Caki2 (cell line): ENCODE measurements at regions not wholly inside any gene's neighbourhood (a gene's known extent, or its start where the extent isn't known, plus 50 kb on each side); places are given as distances from the start of the nearest gene placed in this dataset.

Experiments used
- DNase-seq: peaks from one replicate; pipeline ENCODE4 v3.0.0-alpha.2; 2015; ENCODE audit warnings: low read depth
- in situ Hi-C: cut with HindIII; loops from 2 replicates; pipeline ENCODE4 v1.10.0; 2016; ENCODE audit warnings: low sequenced_read_pairs, low pct_unique_long_range_greater_than_20kb, mixed read lengths

- no peak for DNase-seq
- in situ Hi-C loops, result no loop called here
Measured at GRCh38 chr13:88585861-88586260, 914.7 kb downstream of the SLITRK5 start.

- in situ Hi-C loops, result no loop called here
Measured at GRCh38 chr13:88586263-88586662, 915.1 kb downstream of the SLITRK5 start.

DNA sequence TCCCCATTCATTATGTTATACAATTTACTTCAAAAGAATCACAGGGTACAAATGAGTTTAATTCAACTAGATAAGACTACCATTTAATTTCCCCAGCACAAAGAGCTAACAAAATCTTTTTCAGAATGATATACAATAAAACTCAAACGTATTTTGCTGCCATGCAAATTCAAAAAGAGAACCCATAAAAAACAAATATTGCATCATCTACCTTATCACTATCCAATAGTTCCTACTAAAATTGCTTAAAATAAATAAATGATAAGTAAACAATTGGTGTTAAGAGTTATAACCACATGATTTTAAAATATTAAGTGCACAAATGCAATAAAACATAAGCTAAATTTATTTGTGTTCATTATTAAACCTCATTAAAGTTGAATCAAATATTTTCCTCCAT is 919.4 kb downstream of the SLITRK5 start:
- in situ Hi-C loops, result no loop called here
- DNase-seq, result no peak

More at GRCh38 chr13:88586263-88586662, 915.1 kb downstream of the SLITRK5 start:
- no peak for DNase-seq

GRCh38 chr13:88592105-88592504 is 920.9 kb downstream of the SLITRK5 start:
- DNase-seq, result no peak
- in situ Hi-C loops, result no loop called here

GRCh38 chr13:88601949-88602348 is 930.8 kb downstream of the SLITRK5 start:
- in situ Hi-C loops, result no loop called here
- DNase-seq, result no peak

GRCh38 chr13:88602786-88603777 is 931.9 kb downstream of the SLITRK5 start:
- in situ Hi-C loops, result no loop called here
- DNase-seq, result no peak

DNA sequence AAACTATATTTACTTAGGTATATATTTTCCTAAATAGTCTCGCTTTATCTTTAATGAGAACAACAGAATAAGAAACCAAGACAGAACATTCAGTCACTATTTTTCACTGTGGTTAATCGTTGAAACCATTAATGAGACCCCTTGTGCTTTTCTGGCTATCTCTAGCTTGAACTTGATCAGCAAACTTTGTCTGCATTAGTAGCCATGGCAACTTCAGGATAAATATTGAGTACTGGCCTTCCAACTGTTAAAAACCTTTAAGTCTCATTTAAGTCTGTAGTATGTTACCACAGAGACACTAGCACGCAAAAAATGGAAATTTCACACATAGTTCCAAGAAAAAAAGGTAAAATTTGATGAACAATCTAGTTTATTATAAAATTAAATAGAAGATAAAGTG is 946.0 kb downstream of the SLITRK5 start:
- in situ Hi-C loops, result no loop called here
- no peak for DNase-seq

DNA sequence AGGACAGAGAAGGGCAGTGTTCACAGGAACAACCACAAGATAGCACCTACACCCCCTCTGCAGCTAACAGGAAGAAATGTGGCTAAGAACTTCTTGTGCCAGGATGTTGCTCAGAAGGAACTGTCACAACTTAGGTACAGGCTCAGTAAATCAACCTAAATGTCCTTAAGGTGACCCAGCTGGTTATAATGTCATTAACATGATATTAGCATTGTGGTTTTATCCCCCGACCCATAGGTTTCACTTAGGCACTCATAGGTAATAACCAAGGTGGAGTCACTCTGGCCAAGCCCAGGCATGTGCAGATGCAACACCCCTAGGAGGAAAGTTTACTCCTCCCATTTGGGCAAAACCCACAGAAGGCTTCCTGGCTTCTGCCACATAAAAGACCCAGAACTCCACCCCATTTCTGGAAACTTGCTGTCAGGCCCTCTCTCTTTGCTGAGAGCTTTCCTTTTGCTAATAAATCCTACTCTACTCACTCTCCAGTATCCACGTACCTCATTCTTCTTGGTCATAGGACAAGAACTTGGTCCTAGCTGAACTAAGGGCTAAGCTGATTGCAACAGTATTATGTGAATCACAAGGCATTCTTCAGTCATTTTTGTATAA is 951.3 kb downstream of the SLITRK5 start:
- no peak for DNase-seq
- in situ Hi-C loops, result no loop called here

- no peak for DNase-seq
- in situ Hi-C loops, result no loop called here
Measured at GRCh38 chr13:88623150-88623549, 952.0 kb downstream of the SLITRK5 start.

GRCh38 chr13:88627071-88627470 is 955.9 kb downstream of the SLITRK5 start:
- in situ Hi-C loops, result no loop called here
- no peak for DNase-seq

DNA sequence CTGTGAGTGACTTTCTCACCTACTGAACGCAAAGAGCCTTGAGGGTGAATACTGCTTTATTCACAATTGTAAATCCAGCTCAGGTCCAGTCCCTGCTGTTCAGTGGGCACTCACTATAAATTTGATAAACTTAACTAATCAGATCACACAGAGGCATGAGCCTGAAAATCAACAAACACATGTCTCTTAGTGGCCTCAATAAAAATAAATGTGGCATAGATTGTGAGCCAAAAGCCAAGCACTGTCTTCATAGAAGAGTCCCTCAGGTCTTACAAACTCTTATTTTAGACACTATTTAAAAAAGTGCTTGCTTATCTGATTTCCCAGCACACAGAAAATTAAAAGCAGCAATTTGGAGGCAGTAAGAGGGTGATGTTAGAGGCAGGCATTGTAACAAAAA is 957.7 kb downstream of the SLITRK5 start:
- DNase-seq, result no peak
- in situ Hi-C loops, result no loop called here

DNA sequence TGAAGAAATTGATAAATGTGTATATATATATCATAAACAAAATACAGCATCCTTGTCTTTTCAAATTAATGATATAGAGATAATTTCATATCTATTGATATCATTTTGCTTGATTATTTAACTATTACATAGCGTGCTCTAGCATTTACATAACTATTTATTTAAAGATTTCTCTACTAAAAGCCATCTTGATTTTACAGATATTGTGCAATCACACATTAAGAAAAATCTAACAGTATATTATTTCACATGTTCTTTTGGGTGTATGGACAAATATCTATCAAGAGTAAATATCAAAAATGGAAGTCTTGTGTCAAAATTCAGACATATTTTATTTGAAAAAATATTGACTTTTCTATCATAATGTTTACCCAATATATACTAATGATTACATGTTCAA is 966.8 kb downstream of the SLITRK5 start:
- in situ Hi-C loops, result no loop called here
- DNase-seq, result no peak

- no peak for DNase-seq
- in situ Hi-C loops, result no loop called here
Measured at GRCh38 chr13:88643233-88643632, 972.1 kb downstream of the SLITRK5 start.

- in situ Hi-C loops, result no loop called here
- no peak for DNase-seq
Measured at GRCh38 chr13:88648598-88649373, 977.6 kb downstream of the SLITRK5 start.

GRCh38 chr13:88649855-88650254 is 978.7 kb downstream of the SLITRK5 start:
- in situ Hi-C loops, result no loop called here
- no peak for DNase-seq

DNA sequence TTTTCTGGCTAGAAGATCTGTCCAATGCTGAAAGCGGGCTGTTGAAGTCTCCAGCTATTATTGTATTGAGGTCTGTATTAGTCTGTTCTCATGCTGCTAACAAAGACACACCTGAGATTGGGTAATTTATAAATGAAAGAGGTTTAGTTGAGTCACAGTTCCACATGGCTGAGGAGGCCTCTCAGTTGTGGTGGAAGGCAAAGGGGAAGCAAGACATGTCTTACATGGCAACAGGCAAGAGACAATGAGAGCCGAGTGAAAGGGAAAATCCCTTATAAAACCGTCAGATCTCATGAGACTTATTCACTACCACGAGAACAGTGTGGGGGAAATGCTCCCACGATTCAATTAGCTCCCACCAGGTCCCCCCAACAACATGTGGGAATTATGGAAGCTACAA is 980.4 kb downstream of the SLITRK5 start:
- in situ Hi-C loops, result no loop called here
- DNase-seq, result no peak

- DNase-seq, result no peak
- in situ Hi-C loops, result no loop called here
Measured at GRCh38 chr13:88656751-88657150, 985.6 kb downstream of the SLITRK5 start.

DNA sequence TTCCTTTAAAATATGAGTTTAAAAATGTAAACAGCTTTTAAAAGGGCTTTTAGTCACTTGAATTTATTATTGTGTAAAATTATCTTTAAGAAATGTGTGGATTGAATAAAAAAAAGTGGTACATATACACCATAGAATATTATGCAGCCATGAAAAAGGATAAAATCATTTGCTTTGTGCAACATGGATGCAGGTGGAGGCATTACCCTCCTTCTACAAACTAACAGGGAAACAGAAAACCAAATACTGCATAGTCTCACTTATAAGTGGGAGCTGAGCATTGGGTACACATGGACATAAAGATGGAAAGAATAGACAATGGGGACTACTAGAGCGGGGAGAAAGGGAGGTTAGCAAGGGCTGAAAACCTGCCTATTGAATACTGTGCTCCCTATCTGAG is 999.3 kb downstream of the SLITRK5 start:
- in situ Hi-C loops, result no loop called here
- DNase-seq, result no peak

DNA sequence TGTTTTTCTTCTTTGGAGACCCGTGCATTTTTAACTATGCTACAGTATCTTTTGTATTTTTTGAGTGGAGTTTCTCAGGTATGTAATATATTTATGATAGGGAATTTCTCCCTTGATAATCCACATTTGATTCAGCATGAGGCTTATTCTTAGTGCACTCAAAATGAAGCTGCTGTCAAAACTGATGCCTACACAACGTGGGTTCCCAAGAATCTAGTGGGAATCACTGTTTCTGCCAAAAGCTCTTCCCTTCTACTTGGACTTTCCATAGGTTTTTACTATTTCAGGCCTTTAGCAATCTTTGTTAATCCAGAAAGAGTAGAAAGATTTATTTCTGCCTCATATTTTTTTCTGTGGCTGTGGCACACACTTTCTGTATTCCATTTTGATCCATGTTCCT is 1003.7 kb downstream of the SLITRK5 start:
- in situ Hi-C loops, result no loop called here
- no peak for DNase-seq
